Jurkat, Clone E6-1 (cell line): ENCODE measurements at regions not wholly inside any gene's neighbourhood (a gene's known extent, or its start where the extent isn't known, plus 50 kb on each side); places are given as distances from the start of the nearest gene placed in this dataset.
"Not testable (repeated sequence)": the region's sequence is repeated elsewhere in the genome, so short reads cannot be mapped to it uniquely, and the experiment has no call there.

ENCODE experiments used
- DNase-seq: peaks from one replicate; pipeline ENCODE4 v3.0.0-alpha.2; 2011; ENCODE audit warnings: low read depth, low spot score
- H3K4me3 ChIP-seq: 2 replicates; pipeline ENCODE4 v1.5.1; 2011; ENCODE audit warnings: mild to moderate bottlenecking, low read length, control low read depth, moderate library complexity

GRCh38 chr1:234782105-234782751 lies 172.2 kb upstream of the IRF2BP2 start:
- no peak overlapping the region for H3K4me3 ChIP-seq
- DNase-seq, result no peak

GRCh38 chr1:234781241-234782065 lies 171.5 kb upstream of the IRF2BP2 start:
- DNase-seq, result no peak
- H3K4me3 ChIP-seq, result no peak overlapping the region

GRCh38 chr1:234780531-234781162 lies 170.7 kb upstream of the IRF2BP2 start:
- no peak for DNase-seq
- no peak overlapping the region for H3K4me3 ChIP-seq

- no peak overlapping the region for H3K4me3 ChIP-seq
- no peak for DNase-seq
These were observed 170.1 kb upstream of the IRF2BP2 start for GRCh38 chr1:234780112-234780511.

- H3K4me3 ChIP-seq, DNase-seq: not testable (repeated sequence)
These were observed 169.6 kb upstream of the IRF2BP2 start for GRCh38 chr1:234779600-234779999.

- H3K4me3 ChIP-seq, result no peak overlapping the region
- no peak for DNase-seq
These were observed 169.2 kb upstream of the IRF2BP2 start for GRCh38 chr1:234779160-234779538.

GRCh38 chr1:234778221-234779159 lies 168.5 kb upstream of the IRF2BP2 start:
- H3K4me3 ChIP-seq, result no peak overlapping the region
- DNase-seq, result peak; percentile 79

GRCh38 chr1:234777856-234778220 lies 167.9 kb upstream of the IRF2BP2 start:
- no peak for DNase-seq
- no peak overlapping the region for H3K4me3 ChIP-seq

GRCh38 chr1:234776876-234777855 lies 167.2 kb upstream of the IRF2BP2 start:
- H3K4me3 ChIP-seq, result no peak overlapping the region
- DNase-seq, result no peak

GRCh38 chr1:234776256-234776875 lies 166.4 kb upstream of the IRF2BP2 start:
- no peak for DNase-seq
- H3K4me3 ChIP-seq, result no peak overlapping the region

GRCh38 chr1:234775477-234776246 lies 165.7 kb upstream of the IRF2BP2 start:
- DNase-seq, result no peak
- H3K4me3 ChIP-seq, result no peak overlapping the region

GRCh38 chr1:234774971-234775370 lies 165.0 kb upstream of the IRF2BP2 start:
- H3K4me3 ChIP-seq, result no peak overlapping the region
- no peak for DNase-seq

- DNase-seq, result no peak
These were observed 164.1 kb upstream of the IRF2BP2 start for GRCh38 chr1:234773936-234774677.

GRCh38 chr1:234772345-234773147 lies 162.6 kb upstream of the IRF2BP2 start:
- peak; percentile 84 for DNase-seq
- peak overlapping the region; percentile 1 for H3K4me3 ChIP-seq

More at GRCh38 chr1:234773936-234774677, 164.1 kb upstream of the IRF2BP2 start:
- no peak overlapping the region for H3K4me3 ChIP-seq

GRCh38 chr1:234771642-234772344 lies 161.8 kb upstream of the IRF2BP2 start:
- peak overlapping the region; percentile 1 for H3K4me3 ChIP-seq
- no peak for DNase-seq
